Mesenchymal stem cell (in vitro differentiated cells and primary cell): ENCODE measurements at regions not wholly inside any gene's neighbourhood (a gene's known extent, or its start where the extent isn't known, plus 50 kb on each side); places are given as distances from the start of the nearest gene placed in this dataset.

Source experiments
- DNase-seq: peaks from one replicate; pipeline ENCODE4 v3.0.0-alpha.2; 2013
- H2AFZ ChIP-seq: one replicate; pipeline ENCODE4 v1.6.1; 2013; ENCODE audit warnings: low read depth, mild to moderate bottlenecking, control low read depth, inconsistent platforms, low read length, moderate library complexity
- H2AK5ac ChIP-seq: 2 replicates; pipeline ENCODE4 v1.6.1; 2013; ENCODE audit warnings: low read length, moderate library complexity, mild to moderate bottlenecking, inconsistent platforms; ENCODE audit not compliant: severe bottlenecking
- H2BK120ac ChIP-seq: one replicate; pipeline ENCODE4 v1.6.1; 2013; ENCODE audit warnings: low read depth, mild to moderate bottlenecking, inconsistent platforms, low read length, moderate library complexity
- H2BK12ac ChIP-seq, 2 experiments: one replicate each; pipeline ENCODE4 v1.6.1; 2013; ENCODE audit warnings: inconsistent platforms in 2 of 2, low read length in 2 of 2, mild to moderate bottlenecking in 2 of 2, moderate library complexity in 2 of 2, control low read depth in 1 of 2
- H2BK15ac ChIP-seq: one replicate; pipeline ENCODE4 v1.6.1; 2013; ENCODE audit warnings: mild to moderate bottlenecking, low read depth, inconsistent platforms; ENCODE audit not compliant: poor library complexity, severe bottlenecking
- H2BK5ac ChIP-seq: 2 replicates; pipeline ENCODE4 v1.6.1; 2013; ENCODE audit warnings: low read depth, mild to moderate bottlenecking, low read length, control low read depth, inconsistent platforms; ENCODE audit not compliant: poor library complexity, severe bottlenecking
- H3K14ac ChIP-seq, 2 experiments: one replicate each; pipeline ENCODE4 v1.6.1; 2013; ENCODE audit warnings: inconsistent platforms in 2 of 2, low read length in 2 of 2, control low read depth in 1 of 2, mild to moderate bottlenecking in 1 of 2, moderate library complexity in 1 of 2
- H3K18ac ChIP-seq, 2 experiments: one replicate each; pipeline ENCODE4 v1.6.1; 2013; ENCODE audit warnings: inconsistent platforms in 2 of 2, low read length in 2 of 2, control low read depth in 1 of 2, low read depth in 1 of 2, mild to moderate bottlenecking in 1 of 2
- H3K23ac ChIP-seq, 2 experiments: one replicate each; pipeline ENCODE4 v1.6.1; 2013; ENCODE audit warnings: inconsistent platforms in 2 of 2, low read length in 2 of 2, mild to moderate bottlenecking in 2 of 2, moderate library complexity in 2 of 2, control low read depth in 1 of 2
- H3K27ac ChIP-seq: 2 replicates; pipeline ENCODE4 v1.5.1; 2013; ENCODE audit warnings: mild to moderate bottlenecking, moderate library complexity, low read length, control low read depth, inconsistent platforms; ENCODE audit not compliant: poor library complexity, severe bottlenecking
- H3K27me3 ChIP-seq, 2 experiments: 2 replicates each; pipeline versions ENCODE4 v1.6.1 to v1.7.0; 2013; ENCODE audit warnings: low read length in 2 of 2, mild to moderate bottlenecking in 2 of 2, moderate library complexity in 2 of 2, control low read depth in 1 of 2, inconsistent platforms in 1 of 2; ENCODE audit not compliant: control insufficient read depth in 1 of 2, insufficient read depth in 1 of 2
- H3K36me3 ChIP-seq, 2 experiments: 2 replicates each; pipeline versions ENCODE4 v1.6.1 to v1.7.0; 2013; ENCODE audit warnings: low read length in 2 of 2, control low read depth in 1 of 2, inconsistent platforms in 1 of 2, low read depth in 1 of 2, mild to moderate bottlenecking in 1 of 2; ENCODE audit not compliant: insufficient read depth in 2 of 2, control insufficient read depth in 1 of 2
- H3K4ac ChIP-seq, 2 experiments: one replicate each; pipeline ENCODE4 v1.6.1; 2013; ENCODE audit warnings: inconsistent platforms in 2 of 2, low read length in 2 of 2, mild to moderate bottlenecking in 2 of 2, moderate library complexity in 2 of 2, control low read depth in 1 of 2, low read depth in 1 of 2
- H3K4me1 ChIP-seq: 2 replicates; pipeline ENCODE4 v1.6.1; 2013; ENCODE audit warnings: low read depth, low read length, control low read depth; ENCODE audit not compliant: control insufficient read depth, insufficient read depth
- H3K4me2 ChIP-seq: 2 replicates; pipeline ENCODE4 v1.6.1; 2013; ENCODE audit warnings: low read length, mild to moderate bottlenecking, inconsistent platforms; ENCODE audit not compliant: poor library complexity, severe bottlenecking
- H3K4me3 ChIP-seq, 2 experiments: 2 replicates each; pipeline versions ENCODE4 v1.5.1 to v1.7.0; 2013; ENCODE audit warnings: low read length in 2 of 2, mild to moderate bottlenecking in 2 of 2, control low read depth in 1 of 2, low read depth in 1 of 2; ENCODE audit not compliant: insufficient read depth in 1 of 2
- H3K79me1 ChIP-seq: replicated peaks from 2 replicates; pipeline ENCODE4 v1.6.1; 2013; ENCODE audit warnings: mild to moderate bottlenecking, control low read depth, low read length, inconsistent platforms; ENCODE audit not compliant: poor library complexity, severe bottlenecking
- H3K9ac ChIP-seq: 2 replicates; pipeline ENCODE4 v1.7.0; 2013; ENCODE audit warnings: mild to moderate bottlenecking, low read length, moderate library complexity
- H3K9me3 ChIP-seq: 2 replicates; pipeline ENCODE4 v1.7.0; 2013; ENCODE audit warnings: mild to moderate bottlenecking, low read length; ENCODE audit not compliant: control insufficient read depth
- H4K8ac ChIP-seq: one replicate; pipeline ENCODE4 v1.6.1; 2013; ENCODE audit warnings: inconsistent platforms, mild to moderate bottlenecking, low read length, moderate library complexity
- H4K91ac ChIP-seq: one replicate; pipeline ENCODE4 v1.6.1; 2013; ENCODE audit warnings: mild to moderate bottlenecking, low read length, inconsistent platforms
- WGBS: methylation state at CpG from one replicate; pipeline ENCODE4 v1.1.7; 2013; ENCODE audit warnings: mixed read lengths; 5-methylcytosine and 5-hydroxymethylcytosine counted together

GRCh38 chrX:20606831-20607230, 340.1 kb upstream of the RPS6KA3 start:
- no peak overlapping the region for H3K27ac ChIP-seq
- H2BK15ac ChIP-seq: no peak overlapping the region
- H2AFZ ChIP-seq: no peak overlapping the region
- H4K91ac ChIP-seq: no peak overlapping the region
- no peak overlapping the region for H3K4ac ChIP-seq
- H3K23ac ChIP-seq: no peak overlapping the region
- H4K8ac ChIP-seq: no peak overlapping the region
- no peaks in the 10 kb centered on the region for H3K9me3 ChIP-seq
- no peak overlapping the region for H2BK5ac ChIP-seq
- no peak overlapping the region for H3K9ac ChIP-seq
- H3K4me1 ChIP-seq: no peaks in the 10 kb centered on the region
- no peaks in the 10 kb centered on the region for H3K79me1 ChIP-seq
- H3K4me2 ChIP-seq: no peak overlapping the region
- no peak overlapping the region for H2BK120ac ChIP-seq
- no peak overlapping the region for H3K4me3 ChIP-seq
- no peak for DNase-seq
- H3K36me3 ChIP-seq: no peaks in the 10 kb centered on the region
- no peaks in the 10 kb centered on the region for H3K27me3 ChIP-seq
- 100% methylated on average over 1 of the region's 4 CpGs for WGBS
- no peak overlapping the region for H2BK12ac ChIP-seq
- H3K14ac ChIP-seq: no peak overlapping the region
- no peak overlapping the region for H2AK5ac ChIP-seq
- no peak overlapping the region for H3K18ac ChIP-seq

- no peak overlapping the region for H2BK15ac ChIP-seq
- H3K27me3 ChIP-seq: no peaks in the 10 kb centered on the region
- no peak overlapping the region for H4K91ac ChIP-seq
- H3K14ac ChIP-seq: no peak overlapping the region
- H2AK5ac ChIP-seq: no peak overlapping the region
- no peak for DNase-seq
- H3K4me1 ChIP-seq: no peaks in the 10 kb centered on the region
- no peak overlapping the region for H4K8ac ChIP-seq
- H3K4ac ChIP-seq: no peak overlapping the region
- WGBS: 70% methylated on average over 2 of the region's 2 CpGs
- H3K23ac ChIP-seq: no peak overlapping the region
- H2BK5ac ChIP-seq: no peak overlapping the region
- no peak overlapping the region for H3K4me3 ChIP-seq
- H3K36me3 ChIP-seq: no peaks in the 10 kb centered on the region
- H2BK12ac ChIP-seq: no peak overlapping the region
- H2BK120ac ChIP-seq: no peak overlapping the region
- H3K18ac ChIP-seq: no peak overlapping the region
- no peaks in the 10 kb centered on the region for H3K9me3 ChIP-seq
- no peak overlapping the region for H2AFZ ChIP-seq
- no peaks in the 10 kb centered on the region for H3K79me1 ChIP-seq
- H3K9ac ChIP-seq: no peak overlapping the region
- H3K27ac ChIP-seq: no peak overlapping the region
- H3K4me2 ChIP-seq: no peak overlapping the region
These were observed 330.1 kb upstream of the RPS6KA3 start for GRCh38 chrX:20596856-20597255.

- H3K4me1 ChIP-seq: no peaks in the 10 kb centered on the region
- H3K4me2 ChIP-seq: no peak overlapping the region
- H3K9ac ChIP-seq: no peak overlapping the region
- H3K27me3 ChIP-seq: no peaks in the 10 kb centered on the region
- H2BK120ac ChIP-seq: no peak overlapping the region
- no peak overlapping the region for H2BK12ac ChIP-seq
- H3K23ac ChIP-seq: no peak overlapping the region
- peak; percentile 18 for DNase-seq
- no peak overlapping the region for H4K91ac ChIP-seq
- H4K8ac ChIP-seq: no peak overlapping the region
- H3K4ac ChIP-seq: no peak overlapping the region
- no peaks in the 10 kb centered on the region for H3K79me1 ChIP-seq
- no peak overlapping the region for H2AFZ ChIP-seq
- no peaks in the 10 kb centered on the region for H3K36me3 ChIP-seq
- H3K18ac ChIP-seq: no peak overlapping the region
- no peak overlapping the region for H3K4me3 ChIP-seq
- H2BK5ac ChIP-seq: no peak overlapping the region
- WGBS: 63% methylated on average over 5 of the region's 6 CpGs
- no peaks in the 10 kb centered on the region for H3K9me3 ChIP-seq
- no peak overlapping the region for H3K27ac ChIP-seq
- H2AK5ac ChIP-seq: no peak overlapping the region
- no peak overlapping the region for H3K14ac ChIP-seq
- H2BK15ac ChIP-seq: no peak overlapping the region
These were observed 329.3 kb upstream of the RPS6KA3 start for GRCh38 chrX:20595928-20596575.

- no peak overlapping the region for H3K4me2 ChIP-seq
- no peaks in the 10 kb centered on the region for H3K4me1 ChIP-seq
- no peak overlapping the region for H3K27ac ChIP-seq
- no peak overlapping the region for H2BK120ac ChIP-seq
- H3K79me1 ChIP-seq: no peaks in the 10 kb centered on the region
- H2AK5ac ChIP-seq: no peak overlapping the region
- no peak overlapping the region for H2BK12ac ChIP-seq
- no peaks in the 10 kb centered on the region for H3K9me3 ChIP-seq
- H3K18ac ChIP-seq: no peak overlapping the region
- no peak overlapping the region for H4K8ac ChIP-seq
- no peak overlapping the region for H4K91ac ChIP-seq
- H3K4me3 ChIP-seq: no peak overlapping the region
- 0% methylated on average over 1 of the region's 2 CpGs for WGBS
- no peak overlapping the region for H3K23ac ChIP-seq
- no peak overlapping the region for H2BK15ac ChIP-seq
- no peak for DNase-seq
- no peak overlapping the region for H3K4ac ChIP-seq
- H2BK5ac ChIP-seq: no peak overlapping the region
- no peaks in the 10 kb centered on the region for H3K27me3 ChIP-seq
- H3K36me3 ChIP-seq: no peaks in the 10 kb centered on the region
- no peak overlapping the region for H2AFZ ChIP-seq
- H3K14ac ChIP-seq: no peak overlapping the region
- no peak overlapping the region for H3K9ac ChIP-seq
These were observed 328.3 kb upstream of the RPS6KA3 start for GRCh38 chrX:20594985-20595384.
